ENCODE measurements at regions not wholly inside any gene's neighbourhood (a gene's known extent, or its start where the extent isn't known, plus 50 kb on each side); places are given as distances from the start of the nearest gene placed in this dataset.

DNA sequence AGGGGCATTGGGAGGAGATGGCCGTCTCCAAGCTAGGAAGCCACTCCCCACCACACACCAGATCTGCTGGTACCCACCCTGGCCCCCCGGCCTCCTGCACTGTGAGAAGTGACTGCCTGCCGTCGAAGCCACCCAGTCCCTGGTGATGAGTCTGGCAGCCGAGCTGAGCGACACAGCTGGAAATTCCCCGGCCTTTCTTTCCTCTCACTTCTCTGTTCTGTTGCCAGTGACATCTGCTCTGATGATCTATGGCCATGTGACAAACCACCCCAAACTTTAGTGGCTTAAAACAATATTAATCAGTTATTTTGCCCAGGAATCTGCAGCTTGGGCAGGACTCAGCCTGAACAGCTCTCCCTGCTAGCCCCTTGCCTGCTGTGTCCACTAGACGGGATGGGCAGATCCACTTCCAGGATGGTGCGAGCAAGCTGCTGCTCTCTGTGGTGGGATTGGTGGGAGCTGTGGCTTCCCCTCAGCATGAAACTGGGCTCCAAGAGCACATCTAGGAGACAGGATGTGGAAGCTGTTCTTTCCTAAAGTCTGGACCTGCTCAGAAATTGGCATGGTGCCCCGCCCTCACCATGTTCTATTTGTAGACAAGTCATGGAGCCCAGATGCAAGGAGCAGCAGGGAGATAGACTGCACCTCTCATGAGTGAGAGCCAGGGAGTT, 211.2 kb downstream of the GADD45G start:
- no peaks in the 10 kb centered on the region for H3K27me3 ChIP-seq (replicated peaks)
- in situ Hi-C loops (cut with HindIII; ENCODE audit: low pct_ligation_motif_present, low sequenced_read_pairs), result no loop called here
- no peak overlapping the region for H3K27ac ChIP-seq
- TF ChIP-seq CTCF (IDR thresholded peaks at IDR 0.05; ENCODE audit: low read depth, low read length, missing control alignments), result no peak
- no peak overlapping the region for H3K4me3 ChIP-seq (ENCODE audit: low read depth, low read length)
- no peaks in the 10 kb centered on the region for H3K36me3 ChIP-seq (replicated peaks)
- no peak for DNase-seq

DNA sequence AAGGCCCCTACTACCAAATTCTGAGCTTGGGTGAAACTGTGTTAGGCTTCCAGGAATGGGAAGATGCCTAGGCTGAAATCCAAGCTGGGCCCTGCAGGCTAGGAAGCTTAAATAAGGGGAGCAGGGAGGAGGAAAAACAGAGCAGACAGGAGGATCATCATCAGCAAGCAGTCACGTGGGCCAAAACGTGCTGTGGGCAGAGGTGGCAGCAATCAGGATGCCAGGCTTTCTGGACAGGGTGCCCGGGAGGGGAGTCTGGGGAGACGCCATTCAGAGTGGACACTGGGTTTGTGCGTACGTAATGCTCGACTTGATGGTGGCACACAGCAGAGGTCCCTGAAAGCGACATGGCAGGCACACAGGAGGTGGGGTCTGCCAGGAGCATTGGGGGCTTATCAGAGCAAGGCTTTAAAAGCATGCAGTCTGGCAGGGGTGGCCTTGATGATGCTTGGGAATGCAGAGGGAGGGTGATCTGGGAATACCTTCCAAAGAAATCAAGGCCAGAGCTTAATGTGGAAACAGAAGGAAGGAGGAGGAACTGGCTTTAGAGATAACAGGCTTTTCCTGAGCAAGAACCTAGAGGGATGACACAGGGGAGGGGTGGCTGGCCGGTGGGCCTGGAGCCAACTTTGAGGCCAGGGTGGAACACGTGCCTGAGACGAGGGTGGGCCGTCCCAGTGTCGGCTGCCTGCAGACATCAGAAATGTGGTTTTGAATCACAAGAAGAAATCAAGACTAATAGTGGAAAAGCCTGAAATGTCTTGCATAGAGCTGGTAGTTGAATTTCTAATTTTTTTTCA, 212.5 kb downstream of the GADD45G start:
- H3K27me3 ChIP-seq (replicated peaks), result no peaks in the 10 kb centered on the region
- H3K4me3 ChIP-seq (ENCODE audit: low read depth, low read length), result no peak overlapping the region
- TF ChIP-seq CTCF (IDR thresholded peaks at IDR 0.05; ENCODE audit: low read depth, low read length, missing control alignments), result no peak
- H3K36me3 ChIP-seq (replicated peaks), result no peaks in the 10 kb centered on the region
- in situ Hi-C loops (cut with HindIII; ENCODE audit: low pct_ligation_motif_present, low sequenced_read_pairs), result no loop called here
- no peak overlapping the region for H3K27ac ChIP-seq
- DNase-seq, result no peak

DNA sequence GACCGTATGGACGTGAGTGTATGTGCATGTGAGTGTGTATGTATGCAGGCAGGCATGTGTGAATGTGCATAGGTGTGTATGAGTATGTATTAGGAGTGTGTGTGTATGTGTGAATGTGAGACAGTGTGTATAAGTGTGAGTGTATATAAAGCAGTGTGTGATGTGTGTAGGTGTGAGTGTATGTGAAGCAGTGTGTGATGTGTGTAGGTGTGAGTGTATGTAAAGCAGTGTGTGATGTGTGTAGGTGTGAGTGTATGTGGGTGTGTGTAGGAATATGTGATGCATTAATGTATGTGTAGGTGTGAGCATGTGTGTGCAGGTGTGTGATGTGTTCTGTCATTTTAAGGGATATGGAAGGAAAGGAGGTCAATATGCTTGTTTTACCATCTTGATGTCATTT, 215.5 kb downstream of the GADD45G start:
- TF ChIP-seq CTCF (IDR thresholded peaks at IDR 0.05; ENCODE audit: low read depth, low read length, missing control alignments), result no peak
- Histone ChIP-seq H3K27me3 (replicated peaks) (no peaks in the 10 kb centered on the region), H3K27ac (no peak overlapping the region), H3K4me3 (ENCODE audit: low read depth, low read length) (no peak overlapping the region), H3K36me3 (replicated peaks) (no peaks in the 10 kb centered on the region)
- in situ Hi-C loops (cut with HindIII; ENCODE audit: low pct_ligation_motif_present, low sequenced_read_pairs), result no loop called here
- no peak for DNase-seq

DNA sequence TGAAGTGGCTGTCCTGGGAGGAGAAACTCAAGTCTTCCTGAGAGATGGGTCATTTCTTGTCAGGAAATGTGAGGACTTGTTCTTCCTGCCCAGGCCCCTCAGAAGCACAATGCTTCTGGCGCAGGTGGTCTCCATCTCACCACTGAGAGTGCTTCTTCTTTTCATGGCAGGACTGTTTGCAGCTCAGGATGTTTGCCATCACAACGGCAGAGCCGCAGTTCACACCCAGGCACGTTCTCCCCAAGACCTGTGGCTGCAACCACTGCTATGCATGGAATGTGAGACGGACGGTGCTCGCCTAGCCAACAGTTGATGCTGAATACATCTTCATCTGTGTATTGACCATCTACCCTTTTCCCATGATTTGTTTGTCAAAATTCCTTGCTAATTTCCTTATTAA, 216.3 kb downstream of the GADD45G start:
- peak; percentile 37 for DNase-seq
- H3K27me3 ChIP-seq (replicated peaks), result no peaks in the 10 kb centered on the region
- no peak for TF ChIP-seq CTCF (IDR thresholded peaks at IDR 0.05; ENCODE audit: low read depth, low read length, missing control alignments)
- H3K36me3 ChIP-seq (replicated peaks), result no peaks in the 10 kb centered on the region
- H3K27ac ChIP-seq, result no peak overlapping the region
- in situ Hi-C loops (cut with HindIII; ENCODE audit: low pct_ligation_motif_present, low sequenced_read_pairs), result no loop called here
- H3K4me3 ChIP-seq (ENCODE audit: low read depth, low read length), result no peak overlapping the region

DNA sequence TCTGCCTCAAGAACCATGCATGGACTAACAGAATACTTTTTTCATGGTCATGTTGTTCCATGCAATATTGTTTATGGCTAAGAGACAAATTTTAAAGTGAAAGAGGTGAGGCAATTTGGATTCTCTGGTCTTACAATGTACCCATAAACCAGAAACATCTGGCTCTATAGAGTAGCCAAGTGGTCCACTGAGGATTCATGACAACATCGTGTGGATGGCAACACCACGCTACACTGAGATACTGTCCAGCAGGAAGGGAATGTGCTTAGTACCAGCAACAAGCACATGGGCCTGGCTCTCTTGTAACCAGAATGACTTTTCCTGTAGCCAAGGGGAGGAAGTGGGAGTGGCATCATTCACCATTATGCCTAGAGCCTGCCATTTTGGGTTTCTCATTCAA, 218.2 kb downstream of the GADD45G start:
- TF ChIP-seq CTCF (IDR thresholded peaks at IDR 0.05; ENCODE audit: low read depth, low read length, missing control alignments), result no peak
- Histone ChIP-seq H3K27me3 (replicated peaks) (no peaks in the 10 kb centered on the region), H3K4me3 (ENCODE audit: low read depth, low read length) (no peak overlapping the region), H3K36me3 (replicated peaks) (no peaks in the 10 kb centered on the region), H3K27ac (no peak overlapping the region)
- DNase-seq, result no peak
- in situ Hi-C loops (cut with HindIII; ENCODE audit: low pct_ligation_motif_present, low sequenced_read_pairs), result no loop called here

Data from brain microvascular endothelial cell (primary cell).